SK-N-MC (cell line): ENCODE measurements at regions not wholly inside any gene's neighbourhood (a gene's known extent, or its start where the extent isn't known, plus 50 kb on each side); places are given as distances from the start of the nearest gene placed in this dataset.

ENCODE experiments used
- EZH2 ChIP-seq: fragments of 200-600 bp; sonication (generic); IDR thresholded peaks from one replicate; pipeline ENCODE4 v1.6.1; 2017; ENCODE audit warnings: antibody characterized with exemption
- POLR2AphosphoS5 ChIP-seq: IDR thresholded peaks from 2 replicates; pipeline ENCODE4 v1.6.1; 2012; ENCODE audit warnings: mild to moderate bottlenecking, low read depth, low read length, borderline replicate concordance

DNA sequence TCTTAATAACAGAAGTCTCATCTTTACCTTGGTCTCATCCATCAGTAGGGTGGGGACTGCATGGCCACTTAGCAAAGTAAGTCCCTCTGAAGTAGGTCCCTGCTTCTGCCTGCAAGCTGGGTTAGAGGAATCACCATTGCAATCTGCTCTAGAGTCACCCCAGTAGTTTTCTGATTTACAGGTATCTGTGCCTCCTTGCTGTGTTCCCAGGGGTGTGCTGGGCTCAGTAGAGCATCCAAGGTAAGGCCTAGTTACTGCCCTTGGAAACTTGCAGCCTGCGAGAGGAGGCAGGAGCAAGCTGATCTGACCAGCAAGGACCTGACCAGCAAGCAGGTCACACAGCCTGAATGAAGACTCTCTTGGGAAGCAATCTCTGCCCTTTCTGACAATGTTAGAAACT, 160.8 kb upstream of the GSC start:
- TF ChIP-seq POLR2AphosphoS5 (no peak), EZH2 (no peak)
